NCI-H510A treated with DMSO at 0.1 percent for 48 hours (cell line): ENCODE measurements at regions not wholly inside any gene's neighbourhood (a gene's known extent, or its start where the extent isn't known, plus 50 kb on each side); places are given as distances from the start of the nearest gene placed in this dataset.
"Not testable (repeated sequence)": the region's sequence is repeated elsewhere in the genome, so short reads cannot be mapped to it uniquely, and the experiment has no call there.

Experiments used
- DNase-seq: peaks from one replicate; lab custom pipeline; 2025; lab: John Stamatoyannopoulos, UW

- DNase-seq = no peak
Observed at GRCh38 chr15:77877869-77878577, 199.5 kb downstream of the TBC1D2B start.

GRCh38 chr15:77876107-77876820 lies 201.2 kb downstream of the TBC1D2B start:
- not testable (repeated sequence) for DNase-seq

GRCh38 chr15:77875066-77875721 lies 202.3 kb downstream of the TBC1D2B start:
- peak; percentile 25 for DNase-seq

- DNase-seq = no peak
Observed at GRCh38 chr15:77874063-77874462, 203.4 kb downstream of the TBC1D2B start.

GRCh38 chr15:77872521-77873425 lies 204.7 kb downstream of the TBC1D2B start:
- DNase-seq = not testable (repeated sequence)

GRCh38 chr15:77871852-77872371 lies 205.6 kb downstream of the TBC1D2B start:
- DNase-seq = no peak

- DNase-seq = peak; percentile 57
Observed at GRCh38 chr15:77870195-77871065, 207.1 kb downstream of the TBC1D2B start.

- DNase-seq = no peak
Observed at GRCh38 chr15:77869021-77869895, 208.3 kb downstream of the TBC1D2B start.

- not testable (repeated sequence) for DNase-seq
Observed at GRCh38 chr15:77868048-77868629, 209.4 kb downstream of the TBC1D2B start.

GRCh38 chr15:77867266-77868047 lies 210.1 kb downstream of the TBC1D2B start:
- DNase-seq = no peak

- no peak for DNase-seq
Observed at GRCh38 chr15:77866596-77867125, 210.8 kb downstream of the TBC1D2B start.

- no peak for DNase-seq
Observed at GRCh38 chr15:77866186-77866585, 211.3 kb downstream of the TBC1D2B start.

GRCh38 chr15:77865701-77866100 lies 211.8 kb downstream of the TBC1D2B start:
- no peak for DNase-seq

- DNase-seq = no peak
Observed at GRCh38 chr15:77865106-77865610, 212.4 kb downstream of the TBC1D2B start.

- DNase-seq = no peak
Observed at GRCh38 chr15:77864211-77865105, 213.1 kb downstream of the TBC1D2B start.

GRCh38 chr15:77863491-77864105 lies 213.9 kb downstream of the TBC1D2B start:
- no peak for DNase-seq
